NAMALWA (cell line): ENCODE measurements at regions not wholly inside any gene's neighbourhood (a gene's known extent, or its start where the extent isn't known, plus 50 kb on each side); places are given as distances from the start of the nearest gene placed in this dataset.
"Not testable (repeated sequence)": the region's sequence is repeated elsewhere in the genome, so short reads cannot be mapped to it uniquely, and the experiment has no call there.

Experiments used
- DNase-seq: peaks from one replicate; pipeline ENCODE4 v3.0.0-alpha.2; 2015; ENCODE audit warnings: low spot score

DNA sequence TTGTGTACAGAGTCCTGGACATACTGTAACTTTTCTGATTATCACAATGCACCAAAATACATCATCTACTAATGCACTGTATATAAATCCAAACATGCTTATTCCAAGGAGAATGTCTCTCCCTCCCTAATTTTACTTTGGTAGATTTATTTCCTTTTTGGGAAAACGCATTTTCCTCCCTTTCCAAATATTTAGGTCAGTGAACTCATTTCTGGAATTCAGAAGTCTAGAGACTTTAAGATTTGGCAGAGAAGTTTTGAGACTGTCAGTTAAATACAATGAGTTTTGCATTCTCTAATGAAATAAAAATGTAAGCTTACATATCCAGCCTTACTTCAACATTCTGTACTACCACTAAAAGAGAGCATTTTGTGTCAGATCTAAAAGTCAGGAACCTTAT, 165.8 kb upstream of the EDNRB start:
- DNase-seq: no peak

DNA sequence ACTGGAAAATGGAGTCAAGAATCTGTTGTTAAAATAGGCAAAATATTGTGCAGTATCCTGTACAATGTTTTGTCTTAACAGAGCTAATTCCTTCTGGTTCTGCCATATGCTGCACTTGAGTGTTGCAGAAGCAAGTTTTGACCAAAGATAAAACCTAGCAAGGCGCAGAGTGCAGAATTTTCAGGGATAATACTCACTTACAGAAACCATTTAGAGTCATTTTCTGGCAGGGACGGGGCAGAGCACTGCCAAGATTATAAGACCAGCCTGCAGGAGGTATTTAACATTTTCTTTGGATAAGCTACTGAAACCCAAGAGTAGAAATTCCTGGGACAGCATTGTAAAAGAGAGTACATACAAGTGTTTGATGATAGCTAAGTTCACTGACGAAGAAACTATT, 159.5 kb upstream of the EDNRB start:
- DNase-seq: no peak

GRCh38 chr13:78067290-78067689, 148.7 kb upstream of the EDNRB start:
- DNase-seq: no peak

- DNase-seq: no peak
Measured at GRCh38 chr13:78065141-78065540, 146.5 kb upstream of the EDNRB start.

GRCh38 chr13:78061806-78062205, 143.2 kb upstream of the EDNRB start:
- DNase-seq: no peak

- no peak for DNase-seq
Measured at GRCh38 chr13:78060966-78061365, 142.3 kb upstream of the EDNRB start.

DNA sequence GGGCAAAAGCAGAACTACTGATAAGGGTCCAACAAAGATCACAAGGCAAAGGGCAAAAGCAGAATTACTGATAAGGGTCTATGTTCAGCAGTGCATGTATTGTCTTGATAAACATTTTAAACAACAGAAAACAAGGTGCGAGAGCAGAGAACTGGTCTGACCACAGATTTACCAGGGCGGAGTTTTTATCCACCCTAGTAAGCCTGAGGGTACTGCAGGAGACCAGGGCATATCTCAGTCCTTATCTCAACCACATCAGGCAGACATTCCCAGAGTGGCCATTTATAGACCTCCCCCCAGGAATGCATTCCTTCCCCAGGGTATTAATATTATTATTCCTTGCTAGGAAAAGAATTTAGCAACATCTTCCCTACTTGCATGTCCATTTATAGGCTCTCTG, 138.2 kb upstream of the EDNRB start:
- DNase-seq: not testable (repeated sequence)

DNA sequence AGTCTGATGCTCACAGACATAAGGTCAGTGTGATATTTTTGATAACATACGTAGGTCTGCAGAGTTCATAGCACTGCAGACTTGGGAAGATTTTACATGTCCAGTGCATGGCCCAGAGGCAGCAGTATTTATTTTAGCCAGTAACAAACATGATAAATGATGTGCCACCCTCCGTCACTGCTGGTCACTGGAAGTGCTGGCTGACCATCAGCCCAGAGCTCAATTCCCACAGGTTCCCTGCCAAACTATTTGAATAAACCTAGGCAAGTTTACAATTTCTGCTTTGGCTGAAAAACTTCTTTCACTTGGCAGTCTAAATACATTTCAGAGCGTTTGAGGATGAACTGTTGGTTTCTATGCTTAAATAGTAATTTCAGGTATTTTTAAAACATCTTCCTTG, 135.5 kb upstream of the EDNRB start:
- no peak for DNase-seq

DNA sequence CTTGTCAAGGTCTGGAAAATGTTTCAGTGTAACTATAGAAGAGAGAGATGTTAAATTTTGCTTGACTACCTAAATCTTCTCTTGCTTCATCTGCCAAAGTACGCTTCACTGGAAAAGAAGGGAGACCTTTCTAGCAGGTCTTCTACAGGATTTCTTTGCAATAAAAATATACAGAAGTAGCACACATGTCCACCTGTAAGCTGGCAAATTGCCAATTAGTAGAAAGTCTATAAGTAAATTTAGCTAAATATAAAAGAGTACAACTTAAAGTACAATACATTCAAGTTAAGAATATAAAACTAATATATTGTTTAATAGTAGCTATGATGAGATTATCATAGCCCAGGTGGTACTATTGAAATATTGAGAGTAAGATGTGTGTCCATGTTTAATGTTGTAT, 128.5 kb upstream of the EDNRB start:
- DNase-seq: no peak

DNA sequence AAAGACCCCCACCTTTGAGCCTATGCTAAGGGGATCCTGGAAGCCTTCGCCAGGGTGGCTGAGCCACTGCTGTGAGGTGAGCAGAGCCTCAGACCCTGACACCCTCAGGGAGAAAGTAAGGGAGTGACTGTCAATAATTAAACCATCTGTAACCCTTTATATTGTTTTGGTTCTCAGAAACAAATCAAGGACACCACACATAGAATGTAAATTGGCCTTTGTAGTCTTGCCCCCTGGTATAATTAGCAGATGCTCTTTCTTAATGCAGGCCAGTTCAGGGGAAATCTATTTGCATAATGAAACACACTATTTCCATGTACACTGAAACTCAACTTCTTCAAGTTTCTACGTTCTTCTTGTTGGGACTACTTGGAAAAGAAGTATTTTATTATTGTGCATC, 127.7 kb upstream of the EDNRB start:
- no peak for DNase-seq

DNA sequence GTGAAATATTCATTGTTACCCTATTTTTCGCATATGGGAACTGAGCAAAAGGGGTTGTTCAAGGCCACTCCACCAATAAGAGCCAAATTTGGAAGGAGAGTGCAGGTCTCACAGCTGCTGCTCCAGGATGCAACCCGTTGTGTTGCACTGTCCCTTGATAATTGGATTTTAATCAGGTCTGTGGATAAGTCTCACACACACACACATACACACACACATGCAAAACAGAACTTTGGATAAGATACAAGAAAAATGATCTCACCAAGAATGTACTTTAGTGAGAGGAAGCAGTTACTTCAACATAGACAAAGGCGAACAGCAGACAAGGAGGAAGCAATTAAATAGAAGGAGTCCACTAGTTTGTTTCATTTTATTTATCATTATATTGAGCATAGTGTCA, 127.3 kb upstream of the EDNRB start:
- DNase-seq: no peak

- not testable (repeated sequence) for DNase-seq
Measured at GRCh38 chr13:78041366-78041765, 122.7 kb upstream of the EDNRB start.

DNA sequence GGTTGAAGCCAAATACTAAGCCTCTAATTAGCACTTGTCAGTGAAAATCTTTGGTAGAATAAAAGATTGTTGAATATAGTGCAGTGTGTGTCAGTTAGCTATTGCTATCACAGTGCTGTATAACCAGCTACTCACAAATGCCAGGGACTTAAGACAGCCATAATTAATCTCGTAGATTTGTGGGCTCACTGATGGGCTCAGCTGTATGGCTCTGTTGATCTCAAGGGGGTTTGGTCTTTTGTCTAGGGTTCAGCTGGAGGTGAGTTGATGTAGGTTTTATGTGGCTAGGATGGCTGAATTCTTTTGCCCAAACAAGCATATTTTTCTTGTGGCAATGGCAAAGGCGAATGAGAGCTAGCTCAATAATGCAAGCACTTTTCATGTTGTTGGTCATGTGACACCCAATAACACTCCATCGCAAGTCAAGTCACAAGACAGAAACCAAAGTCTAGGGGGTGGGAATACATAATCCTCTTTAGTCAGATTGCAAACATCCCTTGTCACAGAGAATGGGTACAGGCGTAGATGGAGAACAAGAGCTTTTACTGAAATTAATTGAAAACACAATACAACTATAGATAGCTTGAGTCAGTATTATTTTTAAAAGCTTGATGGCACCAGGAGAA, 121.7 kb upstream of the EDNRB start:
- no peak for DNase-seq

- no peak for DNase-seq
Measured at GRCh38 chr13:78036841-78037240, 118.2 kb upstream of the EDNRB start.

GRCh38 chr13:78035500-78035899, 116.9 kb upstream of the EDNRB start:
- DNase-seq: no peak

DNA sequence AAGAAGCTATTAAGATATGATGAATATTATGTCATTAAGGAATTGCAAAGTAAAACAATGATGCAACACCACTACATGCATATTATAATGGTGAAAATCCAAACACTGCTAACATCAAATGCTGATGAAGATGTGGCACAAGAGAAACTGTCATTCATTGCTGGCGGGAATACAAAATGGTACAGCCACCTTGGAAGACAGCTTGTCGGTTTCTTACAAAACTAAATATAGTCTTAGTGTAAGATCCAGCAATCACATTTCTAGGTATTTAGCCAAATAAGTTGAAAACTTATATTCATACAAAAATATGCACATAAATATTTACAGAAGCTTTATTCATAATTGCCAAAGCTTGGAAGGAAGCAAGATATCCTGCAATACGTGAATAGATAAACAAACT, 114.9 kb upstream of the EDNRB start:
- DNase-seq: no peak

DNA sequence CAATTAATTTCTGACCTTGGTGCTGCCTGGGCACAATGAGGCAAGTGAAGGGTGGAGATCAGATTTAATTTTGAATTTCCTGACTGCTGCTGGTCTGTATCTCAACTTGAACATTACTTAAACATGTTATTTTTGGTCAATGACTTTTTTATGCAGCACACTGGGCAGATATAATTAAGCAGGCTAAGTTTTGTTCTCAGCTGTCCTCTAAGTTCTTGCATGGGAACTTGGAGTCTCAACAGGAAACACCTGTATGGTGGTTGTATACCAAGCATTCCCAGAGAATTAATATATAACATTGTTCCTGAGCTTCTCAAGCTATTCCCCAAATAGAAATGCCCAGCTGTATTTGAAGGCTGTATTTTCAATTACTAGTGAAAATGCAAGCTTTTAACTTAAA, 113.5 kb upstream of the EDNRB start:
- DNase-seq: no peak

DNA sequence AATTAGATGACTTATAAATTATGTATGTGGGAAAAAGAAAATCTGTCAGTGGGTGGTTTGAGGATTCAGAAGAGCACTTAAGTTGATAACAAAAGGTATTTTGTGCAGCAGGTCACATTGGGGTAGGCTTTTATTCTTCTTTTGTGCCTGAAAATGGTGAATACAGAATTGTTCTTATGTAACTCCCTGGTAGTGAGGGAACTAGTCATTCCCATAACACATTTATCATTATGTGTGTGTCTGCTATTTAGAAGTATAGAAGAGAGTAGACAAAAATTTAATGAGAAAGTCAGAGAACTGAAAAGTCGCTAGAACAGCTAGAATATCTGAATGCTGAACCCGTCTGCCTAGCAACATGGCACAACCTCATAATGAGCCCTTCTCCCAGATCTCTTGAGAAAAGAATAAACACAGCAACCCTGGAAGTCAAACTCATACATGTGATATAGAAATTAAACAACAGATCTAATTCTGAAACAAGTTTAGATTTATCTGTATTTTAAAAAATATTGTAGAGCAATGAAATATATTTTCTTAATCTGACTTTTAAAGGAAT, 111.8 kb upstream of the EDNRB start:
- DNase-seq: no peak

- DNase-seq: no peak
Measured at GRCh38 chr13:78029901-78030300, 111.3 kb upstream of the EDNRB start.

DNA sequence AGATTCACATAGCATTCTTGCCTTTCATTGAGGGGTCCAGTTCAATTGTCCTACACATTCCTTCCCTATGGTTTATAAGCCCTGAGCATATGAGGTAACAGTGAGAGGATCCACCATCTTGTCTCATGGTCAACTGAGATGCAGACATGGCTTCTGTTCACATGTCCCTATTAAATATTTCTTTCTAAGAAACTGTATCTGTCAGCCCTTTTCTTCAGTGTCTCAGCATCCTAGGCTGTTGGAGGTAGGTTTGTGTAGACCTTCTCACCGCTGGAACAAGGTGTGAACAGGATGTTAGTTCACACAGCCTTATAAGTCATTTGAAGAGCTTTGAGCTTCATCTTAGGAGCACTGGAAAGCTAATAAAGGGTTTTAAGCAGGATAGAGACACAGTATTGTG, 110.3 kb upstream of the EDNRB start:
- no peak for DNase-seq

- no peak for DNase-seq
Measured at GRCh38 chr13:78024996-78025395, 106.4 kb upstream of the EDNRB start.

- DNase-seq: peak; percentile 84
Measured at GRCh38 chr13:78022164-78022877, 103.7 kb upstream of the EDNRB start.

DNA sequence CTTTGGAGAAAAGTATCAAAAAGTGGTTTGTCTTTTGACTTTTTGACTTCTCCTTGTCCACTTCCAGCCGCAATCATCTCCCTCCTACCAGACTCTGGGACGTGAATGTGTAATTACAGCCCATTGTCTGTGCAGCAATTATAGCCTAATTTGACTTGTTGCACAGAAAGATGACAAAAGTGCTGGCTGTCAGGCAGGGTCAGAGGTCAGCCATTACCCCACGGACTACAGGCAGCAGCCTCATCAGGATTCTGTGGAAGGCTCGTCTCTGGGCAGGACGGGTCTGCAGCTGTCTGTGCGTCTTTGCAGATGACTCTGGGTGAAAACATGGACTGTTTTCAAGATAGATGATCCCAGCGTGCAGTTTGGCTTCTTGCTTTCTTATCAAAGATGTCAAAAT, 102.2 kb upstream of the EDNRB start:
- DNase-seq: no peak

DNA sequence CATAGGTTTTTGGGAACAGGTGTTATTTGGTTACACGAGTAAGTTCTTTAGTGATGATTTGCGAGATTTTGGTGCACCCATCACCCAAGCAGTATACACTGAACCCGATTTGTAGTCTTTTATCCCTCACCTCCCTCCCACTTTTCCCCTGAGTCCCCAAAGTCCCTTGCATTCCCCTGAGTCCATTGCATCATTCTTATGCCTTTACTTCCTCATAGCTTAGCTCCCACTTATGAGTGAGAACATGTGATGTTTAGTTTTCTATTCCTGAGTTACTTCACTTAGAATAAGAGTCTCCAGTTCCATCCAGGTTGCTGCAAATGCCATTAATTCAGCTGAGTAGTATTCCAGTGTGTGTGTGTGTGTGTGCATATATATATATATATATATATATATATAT, 97.2 kb upstream of the EDNRB start:
- no peak for DNase-seq
